ENCODE measurements at regions not wholly inside any gene's neighbourhood (a gene's known extent, or its start where the extent isn't known, plus 50 kb on each side); places are given as distances from the start of the nearest gene placed in this dataset.

DNA sequence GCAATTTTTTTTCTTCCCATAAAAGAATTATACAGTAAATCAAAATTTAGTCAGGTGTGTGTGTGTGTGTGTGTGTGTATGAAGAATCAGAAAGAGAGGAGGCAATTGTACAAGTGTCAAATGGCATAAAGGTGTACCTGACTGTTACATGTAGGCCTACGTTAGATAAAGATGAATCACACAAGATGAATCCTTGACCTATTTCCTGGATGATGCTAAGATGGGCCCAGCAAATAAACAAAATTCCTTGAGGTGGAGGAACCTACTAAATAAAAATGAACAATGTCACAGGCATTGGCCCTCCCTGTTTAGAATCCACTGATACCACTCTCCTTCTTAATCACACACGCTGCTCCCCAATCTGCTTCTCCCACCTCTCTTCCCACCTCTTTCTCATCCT is 79.7 kb upstream of the LRATD1 start:
- Histone ChIP-seq H3K4me1 (ENCODE audit: insufficient read depth) (no peaks in the 10 kb centered on the region), H3K36me3 (ENCODE audit: low read depth) (no peaks in the 10 kb centered on the region), H3K9me2 (ENCODE audit: insufficient read depth) (no peaks in the 10 kb centered on the region), H3F3A (ENCODE audit: insufficient read depth) (no peaks in the 10 kb centered on the region), H3K79me2 (ENCODE audit: insufficient read depth) (no peaks in the 10 kb centered on the region), H4K20me1 (ENCODE audit: insufficient read depth) (no peaks in the 10 kb centered on the region), H3K4me3 (no peak overlapping the region), H3K9ac (no peak overlapping the region), H3K9me3 (ENCODE audit: low read depth) (no peaks in the 10 kb centered on the region), H3K27ac (no peak overlapping the region), H3K4me2 (ENCODE audit: unreplicated experiment) (no peak overlapping the region), H2AFZ (no peak overlapping the region), H3K27me3 (replicated peaks; ENCODE audit: insufficient read depth) (no peaks in the 10 kb centered on the region)
- no peak for TF ChIP-seq EZH2phosphoT487 (IDR thresholded peaks at IDR 0.05; ENCODE audit: insufficient read depth, low read depth)
- DNase-seq: no peak
- in situ Hi-C loops (cut with MboI): no loop called here
- WGBS, 2 experiments (ENCODE audit: low coverage in 1 of 2, low lambda C conversion rate in 2 of 2, missing lambda C conversion rate in 2 of 2): 55 to 60% methylated on average over 2 of the region's 2 CpGs

- Histone ChIP-seq H4K20me1 (ENCODE audit: insufficient read depth) (no peaks in the 10 kb centered on the region), H3F3A (ENCODE audit: insufficient read depth) (no peaks in the 10 kb centered on the region), H3K4me1 (ENCODE audit: insufficient read depth) (no peaks in the 10 kb centered on the region), H3K9me2 (ENCODE audit: insufficient read depth) (no peaks in the 10 kb centered on the region), H3K9ac (no peak overlapping the region), H3K27ac (no peak overlapping the region), H2AFZ (no peak overlapping the region), H3K79me2 (ENCODE audit: insufficient read depth) (no peaks in the 10 kb centered on the region), H3K4me3 (no peak overlapping the region), H3K9me3 (ENCODE audit: low read depth) (no peaks in the 10 kb centered on the region), H3K4me2 (ENCODE audit: unreplicated experiment) (no peak overlapping the region), H3K36me3 (ENCODE audit: low read depth) (no peaks in the 10 kb centered on the region), H3K27me3 (replicated peaks; ENCODE audit: insufficient read depth) (no peaks in the 10 kb centered on the region)
- in situ Hi-C loops (cut with MboI): no loop called here
- DNase-seq: no peak
- WGBS, 2 experiments (ENCODE audit: low coverage in 1 of 2, low lambda C conversion rate in 2 of 2, missing lambda C conversion rate in 2 of 2): 42 to 49% methylated on average over 7 of the region's 7 CpGs
- TF ChIP-seq EZH2 (IDR thresholded peaks at IDR 0.05; ENCODE audit: insufficient read depth, poor library complexity, severe bottlenecking): no peak
- TF ChIP-seq EZH2phosphoT487 (IDR thresholded peaks at IDR 0.05; ENCODE audit: insufficient read depth, low read depth): no peak
Observed at GRCh38 chr2:14554849-14555545, 77.5 kb upstream of the LRATD1 start.

- Histone ChIP-seq H3K9ac (no peak overlapping the region), H3K4me3 (no peak overlapping the region), H2AFZ (no peak overlapping the region), H3K79me2 (ENCODE audit: insufficient read depth) (no peaks in the 10 kb centered on the region), H3K4me1 (ENCODE audit: insufficient read depth) (no peaks in the 10 kb centered on the region), H3K36me3 (ENCODE audit: low read depth) (no peaks in the 10 kb centered on the region), H3K4me2 (ENCODE audit: unreplicated experiment) (no peak overlapping the region), H3K9me2 (ENCODE audit: insufficient read depth) (no peaks in the 10 kb centered on the region), H4K20me1 (ENCODE audit: insufficient read depth) (no peaks in the 10 kb centered on the region), H3K9me3 (ENCODE audit: low read depth) (no peaks in the 10 kb centered on the region), H3K27ac (no peak overlapping the region), H3F3A (ENCODE audit: insufficient read depth) (no peaks in the 10 kb centered on the region), H3K27me3 (replicated peaks; ENCODE audit: insufficient read depth) (no peaks in the 10 kb centered on the region)
- 0 to 13% methylated on average over 1 of the region's 1 CpG for WGBS, 2 experiments (ENCODE audit: low coverage in 1 of 2, low lambda C conversion rate in 2 of 2, missing lambda C conversion rate in 2 of 2)
- in situ Hi-C loops (cut with MboI): no loop called here
- no peak for DNase-seq
- TF ChIP-seq EZH2 (IDR thresholded peaks at IDR 0.05; ENCODE audit: insufficient read depth, poor library complexity, severe bottlenecking): no peak
- no peak for TF ChIP-seq EZH2phosphoT487 (IDR thresholded peaks at IDR 0.05; ENCODE audit: insufficient read depth, low read depth)
Observed at GRCh38 chr2:14557111-14557510, 75.4 kb upstream of the LRATD1 start.

DNA sequence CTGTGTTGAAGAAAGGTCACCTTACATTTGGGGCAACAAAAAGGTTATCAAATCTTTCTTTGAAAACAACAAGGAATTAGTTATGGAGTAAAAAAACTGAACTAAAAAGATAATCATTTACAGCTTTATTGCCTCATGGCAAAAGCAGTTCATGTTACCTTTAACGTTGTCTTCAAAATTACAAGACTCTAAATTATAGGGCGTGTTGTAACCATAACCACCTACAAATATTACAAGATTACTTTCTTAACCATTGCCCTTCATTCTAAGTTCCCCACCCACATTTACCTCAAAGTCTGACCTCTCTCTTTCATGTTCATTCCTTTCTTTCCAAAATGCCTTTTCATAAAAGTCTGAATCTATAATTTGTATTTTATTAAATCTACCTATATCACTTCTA is 74.6 kb upstream of the LRATD1 start:
- H3K9ac ChIP-seq: no peak overlapping the region
- no peaks in the 10 kb centered on the region for H3K9me2 ChIP-seq (ENCODE audit: insufficient read depth)
- H3K4me1 ChIP-seq (ENCODE audit: insufficient read depth): no peaks in the 10 kb centered on the region
- 18 to 24% methylated on average over 2 of the region's 2 CpGs for WGBS, 2 experiments (ENCODE audit: low coverage in 1 of 2, low lambda C conversion rate in 2 of 2, missing lambda C conversion rate in 2 of 2)
- H2AFZ ChIP-seq: no peak overlapping the region
- no peak for TF ChIP-seq EZH2phosphoT487 (IDR thresholded peaks at IDR 0.05; ENCODE audit: insufficient read depth, low read depth)
- DNase-seq: no peak
- H3F3A ChIP-seq (ENCODE audit: insufficient read depth): no peaks in the 10 kb centered on the region
- H3K36me3 ChIP-seq (ENCODE audit: low read depth): no peaks in the 10 kb centered on the region
- H3K27me3 ChIP-seq (replicated peaks; ENCODE audit: insufficient read depth): no peaks in the 10 kb centered on the region
- in situ Hi-C loops (cut with MboI): no loop called here
- H3K9me3 ChIP-seq (ENCODE audit: low read depth): no peaks in the 10 kb centered on the region
- H3K4me2 ChIP-seq (ENCODE audit: unreplicated experiment): no peak overlapping the region
- H4K20me1 ChIP-seq (ENCODE audit: insufficient read depth): no peaks in the 10 kb centered on the region
- H3K79me2 ChIP-seq (ENCODE audit: insufficient read depth): no peaks in the 10 kb centered on the region
- no peak overlapping the region for H3K4me3 ChIP-seq
- no peak overlapping the region for H3K27ac ChIP-seq

Data from GM23248 (cell line).